ENCODE measurements at regions not wholly inside any gene's neighbourhood (a gene's known extent, or its start where the extent isn't known, plus 50 kb on each side); places are given as distances from the start of the nearest gene placed in this dataset.

- no peak for TF ChIP-seq ZC3H10 (CRISPR knock-in tag; IDR thresholded peaks at IDR 0.05)
- TF ChIP-seq ISL1 (CRISPR knock-in tag; IDR thresholded peaks at IDR 0.05): no peak
- no peak for TF ChIP-seq CREB5 (CRISPR knock-in tag; IDR thresholded peaks at IDR 0.05; ENCODE audit: low read depth)
- TF ChIP-seq ZNF8 (CRISPR knock-in tag; IDR thresholded peaks at IDR 0.05): no peak
Observed at GRCh38 chr13:24997367-24997967, 98.5 kb upstream of the PABPC3 start.

All from SK-N-SH treated with all-trans-retinoic acid at 6 μM for 48 hours (cell line).